HG03039 (cell line): ENCODE measurements at regions not wholly inside any gene's neighbourhood (a gene's known extent, or its start where the extent isn't known, plus 50 kb on each side); places are given as distances from the start of the nearest gene placed in this dataset.
"Not testable (repeated sequence)": the region's sequence is repeated elsewhere in the genome, so short reads cannot be mapped to it uniquely, and the experiment has no call there.

Experiments
- ATAC-seq: cut with Tn5 transposase; IDR thresholded peaks from one replicate; pipeline ENCODE4 v1.9.1; 2021; ENCODE audit warnings: mild to moderate bottlenecking, moderate library complexity; ENCODE audit not compliant: unreplicated experiment

DNA sequence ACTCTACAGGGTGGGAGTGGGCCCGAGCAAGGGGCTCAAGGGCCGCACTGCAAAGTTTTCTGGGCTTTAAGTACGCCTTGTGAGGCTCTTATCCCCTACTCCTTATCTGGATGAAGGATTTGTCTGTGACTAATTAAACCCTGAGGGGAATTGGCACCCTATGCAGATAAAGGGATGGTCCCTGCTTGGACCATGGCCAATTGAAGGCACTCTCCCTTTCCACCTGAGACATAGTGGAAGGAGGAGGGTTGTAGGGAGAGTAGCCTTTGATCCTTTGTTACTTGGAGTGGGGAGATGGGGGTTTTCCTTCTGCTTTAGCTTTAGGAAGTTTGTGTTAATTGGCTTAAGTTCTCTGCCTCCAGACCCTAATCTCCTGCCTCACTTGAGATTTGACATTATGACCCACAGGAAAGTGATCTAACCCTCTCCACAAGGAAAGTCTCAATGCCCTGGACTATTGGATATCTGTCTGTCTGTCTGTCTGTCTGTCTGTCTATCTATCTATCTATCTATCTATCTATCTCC is 1158.8 kb upstream of the SORCS1 start:
- ATAC-seq: no peak

DNA sequence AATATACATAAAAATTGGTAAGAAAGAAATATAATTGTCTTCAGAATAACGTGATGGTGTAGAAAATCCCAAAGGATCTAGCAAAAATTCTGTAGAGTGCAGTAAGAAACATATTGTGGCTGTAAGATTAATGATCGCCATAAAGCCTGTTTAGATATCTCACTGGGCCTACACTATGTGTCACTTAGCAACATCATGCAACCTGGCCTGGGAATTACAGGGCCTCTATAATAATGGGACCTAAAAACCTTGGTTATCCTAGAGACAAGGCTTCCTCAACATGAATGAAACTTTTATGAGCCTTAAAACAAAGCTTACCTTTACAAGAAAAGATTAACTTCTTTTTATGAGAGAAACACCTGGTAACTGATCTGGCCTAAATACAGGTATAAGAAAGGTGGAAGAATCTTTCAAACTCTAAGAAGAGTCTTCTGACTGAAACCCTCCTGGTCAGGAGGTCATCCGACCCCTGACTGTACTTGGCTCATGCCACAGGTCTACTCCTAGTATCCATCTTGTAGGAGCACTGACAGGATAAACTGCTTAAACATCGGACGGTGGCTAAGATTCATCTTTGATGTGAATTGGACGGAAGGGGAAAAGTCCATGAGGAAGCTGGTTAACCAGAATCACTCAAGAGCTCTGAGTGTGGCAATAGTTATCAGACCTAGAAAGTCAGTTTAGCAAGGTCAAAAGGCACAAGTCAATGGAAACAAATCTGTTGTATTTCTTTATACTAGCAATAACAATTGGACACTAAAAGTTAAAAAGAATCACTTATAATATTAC is 1155.1 kb upstream of the SORCS1 start:
- no peak for ATAC-seq

DNA sequence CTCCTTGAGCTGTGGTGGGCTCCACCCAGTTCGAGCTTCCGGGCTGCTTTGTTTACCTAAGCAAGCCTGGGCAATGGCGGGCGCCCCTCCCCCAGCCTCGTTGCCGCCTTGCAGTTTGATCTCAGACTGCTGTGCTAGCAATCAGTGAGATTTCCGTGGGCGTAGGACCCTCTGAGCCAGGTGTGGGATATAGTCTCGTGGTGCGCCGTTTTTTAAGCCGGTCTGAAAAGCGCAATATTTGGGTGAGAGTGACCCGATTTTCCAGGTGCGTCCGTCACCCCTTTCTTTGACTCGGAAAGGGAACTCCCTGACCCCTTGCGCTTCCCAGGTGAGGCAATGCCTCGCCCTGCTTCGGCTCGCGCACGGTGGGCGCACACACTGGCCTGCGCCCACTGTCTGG is 1151.1 kb upstream of the SORCS1 start:
- not testable (repeated sequence) for ATAC-seq

DNA sequence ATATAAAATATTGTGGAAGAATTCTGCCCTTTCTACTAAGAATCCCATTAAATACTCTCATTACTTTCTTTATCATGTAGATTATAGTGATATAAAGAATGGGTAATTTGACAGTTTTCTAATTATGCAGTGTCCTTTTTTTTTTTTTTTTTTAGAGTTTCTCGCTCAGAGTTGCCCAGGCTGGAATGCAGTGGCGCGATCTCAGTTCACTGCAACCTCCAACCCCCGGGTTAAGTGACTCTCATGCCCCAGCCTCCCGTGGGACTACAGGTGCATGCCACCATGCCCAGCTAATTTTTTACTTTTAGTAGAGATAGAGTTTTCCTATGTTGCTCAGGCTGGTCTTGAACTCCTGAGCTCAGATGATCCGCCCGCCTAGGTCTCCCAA is 1143.4 kb upstream of the SORCS1 start:
- no peak for ATAC-seq

DNA sequence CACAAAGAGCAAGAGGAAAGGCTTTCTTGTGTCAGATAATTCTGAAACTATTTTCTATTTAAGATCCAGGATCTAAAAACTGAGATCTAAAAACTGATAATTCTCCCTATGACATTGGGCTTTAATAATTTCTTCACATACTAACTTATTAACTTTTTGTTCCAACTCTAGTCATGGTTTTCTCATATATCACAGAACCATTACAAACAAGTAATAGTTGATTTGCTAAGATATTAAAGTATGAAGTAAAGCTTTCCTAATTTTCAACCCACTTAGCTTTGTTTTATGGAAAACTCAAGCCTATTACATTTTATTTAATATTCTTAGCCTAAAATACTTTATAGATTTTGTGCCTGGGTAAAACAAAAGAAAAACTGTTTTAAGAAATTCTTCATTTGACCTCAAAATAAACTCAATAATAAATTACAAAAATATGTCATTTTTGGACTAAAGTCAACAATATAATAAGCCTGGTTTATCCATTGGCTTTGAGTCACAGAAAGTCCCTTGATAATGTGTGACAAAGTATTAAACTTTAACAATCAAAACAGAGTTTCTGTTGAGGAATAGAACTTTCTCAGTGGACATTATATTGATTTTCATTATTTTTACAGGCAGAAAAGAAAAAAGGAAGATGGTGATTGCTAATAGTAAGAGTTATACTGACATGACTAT is 1142.9 kb upstream of the SORCS1 start:
- no peak for ATAC-seq

DNA sequence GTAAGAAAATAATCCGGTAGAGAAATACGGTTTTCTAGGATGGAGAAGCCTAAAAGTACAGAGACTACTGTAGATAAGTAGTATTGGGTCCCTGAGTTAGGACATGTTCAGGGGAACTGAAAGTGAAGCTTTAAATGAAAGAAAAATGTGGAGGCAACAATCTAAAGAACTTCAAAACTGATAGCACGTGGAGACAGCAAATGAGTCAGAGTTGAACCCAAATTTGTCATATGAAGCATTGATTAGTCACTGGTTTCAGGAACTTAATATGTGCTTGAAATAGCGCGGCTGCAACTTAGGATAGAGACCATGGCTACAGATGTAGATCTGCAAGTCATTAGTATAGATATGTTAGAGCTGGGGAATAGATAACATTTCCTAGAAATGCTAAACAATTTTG is 1138.6 kb upstream of the SORCS1 start:
- no peak for ATAC-seq

DNA sequence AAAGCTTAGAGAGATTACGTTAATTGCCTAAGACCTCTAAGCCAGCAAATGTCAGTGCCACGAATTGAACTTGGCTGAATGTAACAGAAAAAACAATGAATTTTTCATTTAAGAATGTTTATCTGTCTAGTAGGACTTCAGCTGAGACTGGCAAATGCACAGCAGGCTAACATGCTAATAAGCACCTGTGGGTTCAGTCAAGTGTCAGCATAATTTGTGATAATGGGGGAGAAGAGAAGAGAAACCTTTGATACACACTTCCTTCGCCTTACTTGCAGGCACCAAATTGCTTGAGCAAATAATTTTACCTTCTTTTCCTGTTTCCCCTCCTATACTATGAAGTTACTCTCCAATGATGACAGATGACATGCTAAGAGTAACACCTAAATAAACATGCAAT is 1136.5 kb upstream of the SORCS1 start:
- no peak for ATAC-seq

DNA sequence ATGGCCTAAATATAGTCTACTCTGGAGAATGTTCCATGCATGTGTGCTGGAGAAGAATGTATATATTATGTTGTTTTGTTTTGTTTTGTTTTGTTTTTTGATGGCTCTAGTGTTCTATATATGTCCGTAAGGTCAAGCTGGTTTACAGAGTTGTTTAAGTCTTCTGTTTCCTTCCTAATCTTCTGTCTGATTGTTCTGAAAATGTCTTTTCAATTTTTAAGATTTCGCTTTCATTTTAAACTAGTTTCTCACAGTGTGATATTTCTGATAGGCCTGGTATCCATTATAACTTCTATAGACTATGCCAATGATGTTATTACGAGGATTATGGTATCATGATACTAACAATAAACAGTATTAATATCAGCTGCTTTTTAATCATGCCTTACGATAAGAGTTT is 1126.3 kb upstream of the SORCS1 start:
- ATAC-seq: no peak

DNA sequence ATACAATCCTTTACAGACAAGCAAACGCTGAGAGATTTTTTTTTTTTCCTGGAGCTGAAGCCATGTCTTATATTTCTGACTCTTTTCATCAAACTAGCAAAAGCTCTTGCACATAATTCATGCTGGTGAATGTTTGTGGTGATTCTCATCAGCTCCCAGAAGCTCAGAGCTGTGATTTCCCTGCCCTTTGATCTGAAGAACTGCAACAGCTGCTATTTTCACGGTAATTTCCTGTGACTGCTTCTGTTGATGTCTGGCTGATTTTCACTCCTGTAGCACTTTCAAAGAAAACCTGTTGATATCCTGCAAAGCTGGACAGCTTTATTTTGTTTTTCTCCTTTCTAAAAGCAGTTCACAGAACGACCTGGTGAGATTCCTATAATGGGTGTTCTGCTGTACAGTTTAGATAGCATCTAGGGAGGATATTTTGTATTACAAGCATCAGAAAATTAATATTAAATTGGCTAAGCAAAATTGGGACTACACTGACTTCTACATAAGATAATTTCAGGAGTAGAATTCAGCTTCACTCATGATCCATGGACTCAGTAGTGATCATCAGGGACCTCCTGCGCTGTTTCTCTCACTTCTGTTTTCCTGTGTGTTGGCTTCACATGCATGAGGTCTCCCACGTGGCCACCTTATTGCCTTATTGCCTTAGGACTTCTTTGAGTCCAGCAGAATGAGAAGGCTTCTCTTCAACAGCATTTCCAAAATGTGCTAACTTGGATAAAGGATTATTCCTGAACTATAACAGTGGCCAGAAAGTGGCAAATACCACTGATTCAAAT is 1111.6 kb upstream of the SORCS1 start:
- ATAC-seq: no peak

DNA sequence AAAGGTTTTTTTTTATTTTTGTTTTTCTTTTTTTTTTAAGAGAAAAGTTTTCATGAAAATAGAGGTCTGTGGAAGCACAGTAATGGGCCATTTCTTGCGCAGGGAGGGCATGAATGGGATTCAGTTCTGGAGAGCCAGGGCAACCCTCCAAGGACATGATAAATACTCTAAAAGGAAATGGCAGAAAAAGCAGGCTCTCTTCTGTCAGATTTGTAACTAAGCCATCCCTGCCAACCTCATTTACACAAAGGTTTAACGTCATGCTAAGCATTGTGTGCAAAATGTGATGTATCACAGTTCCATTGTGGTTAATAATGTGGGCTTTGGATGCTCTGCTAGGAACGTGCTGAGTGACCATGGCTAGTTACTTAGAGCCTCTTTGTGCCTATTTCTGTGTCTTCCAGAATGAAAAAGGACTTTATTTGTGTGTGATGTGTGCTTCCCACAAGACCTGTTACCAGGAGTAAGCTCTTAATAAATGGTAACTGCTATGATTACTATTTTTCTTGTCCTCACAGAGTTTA is 1095.9 kb upstream of the SORCS1 start:
- no peak for ATAC-seq

DNA sequence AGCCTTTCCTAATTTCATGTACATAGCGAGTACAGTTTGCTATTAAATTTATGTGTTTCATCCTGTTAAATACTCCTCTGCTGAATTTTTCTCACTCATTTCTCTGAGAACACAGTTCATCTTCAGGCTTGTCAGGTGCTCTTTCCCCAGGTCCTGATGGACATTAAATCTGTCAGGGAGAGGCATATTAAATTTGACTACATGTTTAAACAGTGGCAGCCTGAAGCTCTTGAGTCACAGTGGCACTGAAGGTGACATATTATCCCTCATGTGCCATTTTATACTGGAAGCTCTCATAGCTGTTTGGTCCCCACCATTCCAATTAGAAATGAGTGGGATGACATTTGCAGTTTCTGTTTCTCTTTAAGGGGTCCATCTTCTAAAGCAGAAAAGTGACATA is 1089.6 kb upstream of the SORCS1 start:
- ATAC-seq: no peak

DNA sequence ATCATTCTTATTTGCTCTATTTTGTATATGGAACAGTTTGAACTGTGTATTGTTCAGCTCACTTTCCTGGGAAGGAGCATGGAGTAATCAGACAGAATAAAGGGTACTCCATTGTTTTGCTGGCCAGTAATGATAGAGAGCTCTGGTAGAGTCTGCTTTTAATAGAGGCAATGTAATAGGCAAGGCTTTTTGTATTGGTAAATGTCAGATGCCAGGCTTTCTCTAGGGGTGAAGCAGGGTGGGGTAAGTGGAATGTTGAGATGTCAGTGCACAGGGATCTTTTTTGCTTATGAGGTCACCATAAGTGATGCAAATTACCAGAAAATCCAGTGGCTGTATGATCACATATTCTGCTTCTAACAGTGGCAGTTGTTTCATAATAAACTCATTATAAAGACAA is 1088.3 kb upstream of the SORCS1 start:
- no peak for ATAC-seq

DNA sequence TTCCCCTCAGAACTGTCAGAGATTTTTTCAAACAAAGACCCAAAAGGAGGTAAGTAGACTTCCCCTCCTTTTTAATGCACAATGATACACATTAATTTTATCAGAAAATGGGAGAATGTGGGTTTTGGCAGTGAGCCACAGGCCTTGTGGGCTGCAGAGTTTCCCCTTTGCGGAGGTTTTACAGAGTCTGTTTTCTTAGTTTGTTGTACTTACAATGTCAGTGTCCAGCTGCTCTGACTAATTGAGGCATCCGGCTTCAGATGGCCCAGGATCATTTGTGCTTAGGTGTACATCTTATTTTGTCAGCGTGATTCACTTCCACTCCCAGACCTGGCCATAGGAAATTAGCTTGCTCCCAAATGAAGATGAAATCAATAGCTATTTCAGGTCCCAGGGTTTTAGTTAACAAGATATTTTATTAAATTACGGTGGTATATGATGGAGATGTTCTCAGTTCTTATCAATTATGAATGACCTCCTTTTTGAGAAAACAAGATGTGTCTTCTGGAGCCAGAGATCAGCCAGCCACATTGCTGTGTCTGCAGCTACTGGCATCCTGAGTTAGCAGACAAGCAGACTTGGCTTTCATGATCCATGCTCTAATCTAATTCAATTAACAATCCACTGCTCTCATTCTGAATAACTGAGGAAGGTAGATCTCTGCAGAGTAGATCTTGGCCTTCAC is 1086.6 kb upstream of the SORCS1 start:
- no peak for ATAC-seq

DNA sequence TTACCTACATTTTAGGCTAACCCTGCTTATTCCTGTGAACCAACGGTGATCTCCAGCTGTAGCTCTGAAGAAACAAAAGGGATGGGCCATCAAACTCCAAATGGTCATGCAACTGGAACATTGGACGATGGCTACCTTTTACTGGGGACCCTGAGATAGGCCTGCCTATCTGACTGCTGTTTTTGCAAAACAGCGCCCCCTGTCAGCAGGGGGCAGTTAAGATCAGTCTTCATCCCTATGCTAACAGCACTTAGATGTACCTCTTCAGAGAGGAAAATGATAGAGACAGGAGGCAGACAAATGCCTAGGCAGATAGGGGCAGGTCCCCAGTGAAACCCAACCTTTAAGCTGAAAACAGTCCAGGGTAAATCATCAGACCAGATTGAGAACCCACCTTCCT is 1085.4 kb upstream of the SORCS1 start:
- no peak for ATAC-seq

DNA sequence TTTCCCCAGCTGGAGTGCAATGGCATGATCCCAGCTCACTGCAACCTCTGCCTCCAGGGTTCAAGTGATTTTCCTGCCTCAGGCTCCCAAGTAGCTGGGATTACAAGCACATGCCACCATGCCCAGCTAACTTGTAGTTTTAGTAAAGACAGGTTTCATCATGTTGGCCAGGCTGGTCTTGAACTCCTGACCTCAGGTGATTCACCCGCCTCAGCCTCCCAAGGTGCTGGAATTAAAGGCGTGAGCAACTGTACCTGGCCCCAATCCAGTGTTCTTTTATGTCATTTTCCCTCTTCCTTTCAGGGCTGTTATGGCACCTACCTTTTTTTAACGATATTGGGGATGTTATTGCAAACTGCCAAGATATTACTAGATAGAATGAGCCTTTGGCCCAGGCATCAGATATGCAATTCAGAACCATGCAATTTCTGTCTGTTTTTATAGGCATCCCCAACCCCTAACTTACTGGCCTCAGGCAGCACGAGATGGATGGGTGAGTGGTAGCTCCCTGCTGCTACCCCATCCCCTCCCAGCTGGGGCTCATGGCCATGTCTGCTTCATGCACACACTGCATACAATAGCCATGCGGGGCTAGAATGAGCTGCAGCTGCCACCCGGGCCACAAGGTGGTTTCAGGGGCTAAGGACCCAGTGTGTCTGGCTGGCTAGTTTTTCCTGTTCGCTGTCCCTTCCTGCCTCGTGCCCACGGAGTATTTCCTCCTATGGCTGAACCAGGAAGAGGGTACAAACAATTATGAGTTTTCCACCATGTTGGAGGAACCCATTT is 1080.1 kb upstream of the SORCS1 start:
- no peak for ATAC-seq

DNA sequence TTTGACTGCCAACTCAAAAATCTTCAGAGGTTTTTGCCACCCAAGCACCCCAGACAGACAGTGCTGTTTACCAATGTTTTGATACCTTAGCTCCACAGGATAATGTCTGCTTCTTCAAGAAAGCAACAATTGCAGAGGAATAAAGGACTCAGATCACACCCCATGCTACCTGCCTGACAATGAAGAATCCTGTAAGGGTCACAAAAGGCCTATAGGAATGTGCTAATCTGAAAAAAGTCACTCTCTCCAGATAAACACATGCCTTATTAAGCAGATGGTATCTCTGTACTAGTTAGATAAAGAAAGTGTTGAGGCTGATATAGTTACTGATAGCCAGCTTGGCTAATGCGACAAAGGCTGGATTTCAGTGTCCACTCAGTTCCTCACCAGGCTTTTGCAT is 1076.7 kb upstream of the SORCS1 start:
- ATAC-seq: no peak

DNA sequence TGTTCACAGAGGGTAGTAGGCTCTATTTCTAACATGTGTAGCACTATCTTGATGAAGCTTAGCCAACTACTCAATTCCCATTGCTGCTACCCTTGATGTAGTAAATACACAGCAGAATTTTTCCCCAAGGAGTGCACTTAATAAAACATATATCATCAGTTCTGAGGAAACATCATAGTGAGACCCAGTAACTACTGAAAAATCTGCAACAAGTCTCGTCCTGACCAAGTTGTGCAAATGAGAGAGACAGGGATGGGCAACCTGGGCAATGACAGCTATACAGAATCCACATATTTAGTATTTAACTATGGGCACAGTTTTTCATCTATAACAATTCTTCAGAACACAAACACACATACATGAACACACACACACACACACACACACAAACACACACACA is 1073.8 kb upstream of the SORCS1 start:
- no peak for ATAC-seq

DNA sequence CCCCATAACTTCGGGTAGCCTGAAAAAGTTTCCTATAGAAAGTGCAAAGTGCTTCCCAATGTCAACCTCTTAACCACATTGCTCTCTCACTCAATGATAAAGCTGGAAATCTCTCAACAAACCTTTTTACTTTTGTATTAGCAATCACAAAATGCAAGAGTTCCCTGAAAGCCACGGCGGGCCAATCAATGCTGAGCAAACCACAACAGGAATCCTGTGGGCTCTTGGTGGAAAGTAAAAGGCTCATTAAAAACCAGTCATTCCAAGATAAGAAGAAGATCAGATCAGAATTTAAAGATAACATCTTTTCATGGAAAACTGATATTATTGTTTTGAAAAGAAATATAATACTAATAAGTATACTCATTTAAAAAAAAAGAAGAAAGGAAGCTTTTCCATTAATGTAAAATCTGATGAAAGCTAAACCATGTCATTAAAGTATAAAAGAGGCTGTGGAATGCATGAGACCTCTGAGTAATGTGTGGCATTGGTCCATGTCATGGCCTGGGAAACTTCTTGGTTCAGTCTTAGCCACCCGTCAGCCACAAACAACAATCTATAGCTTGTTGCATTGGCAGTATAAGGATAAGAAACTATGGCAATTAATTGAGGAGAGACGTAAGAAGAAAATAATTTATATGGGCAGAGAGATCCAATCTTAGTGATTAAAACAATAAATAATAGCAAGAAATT is 1066.1 kb upstream of the SORCS1 start:
- ATAC-seq: no peak

DNA sequence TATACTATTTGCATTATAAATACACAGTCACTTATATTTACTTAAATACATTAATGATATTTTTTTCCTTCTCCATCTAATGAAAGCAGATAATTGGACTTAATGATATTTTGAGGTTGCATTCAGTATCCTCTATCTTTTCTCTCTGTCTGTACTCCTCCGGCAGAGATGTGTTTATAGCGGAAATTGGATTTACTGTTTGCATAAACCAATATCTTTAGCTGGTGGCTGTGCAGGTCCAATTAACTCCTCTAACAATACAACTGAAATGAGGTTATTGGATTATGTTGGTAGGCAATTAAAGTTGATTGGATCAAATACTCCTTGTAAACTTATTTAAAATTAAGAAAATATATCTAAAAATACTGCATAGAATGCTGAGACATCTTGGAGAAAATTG is 1044.2 kb upstream of the SORCS1 start:
- no peak for ATAC-seq
